Fibroblast of upper back skin (primary cell): ENCODE measurements at regions not wholly inside any gene's neighbourhood (a gene's known extent, or its start where the extent isn't known, plus 50 kb on each side); places are given as distances from the start of the nearest gene placed in this dataset.

Source experiments
- DNase-seq: peaks from one replicate; pipeline ENCODE4 v3.0.0-alpha.2; 2013

GRCh38 chr1:239263801-239264200 lies 122.6 kb upstream of the CHRM3 start:
- DNase-seq = no peak

DNA sequence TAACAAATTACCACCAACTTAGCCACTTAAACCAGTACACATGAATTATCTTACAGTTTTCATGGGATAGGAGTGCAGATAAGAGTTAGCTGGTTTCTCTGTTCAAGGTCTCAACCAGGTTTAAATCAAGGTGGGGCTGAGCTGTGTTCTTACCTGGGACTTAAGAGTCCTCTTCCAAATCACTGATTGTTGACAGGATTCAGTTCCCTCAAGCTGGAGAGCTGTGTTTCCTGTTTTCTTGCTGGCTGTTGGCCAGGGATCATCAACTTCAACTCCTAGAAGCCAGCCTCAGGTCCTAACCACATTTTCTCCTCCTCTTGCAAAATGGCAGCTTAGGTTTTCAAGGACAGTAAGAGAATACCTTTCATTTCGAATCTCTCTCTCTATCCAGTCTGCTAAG lies 123.8 kb upstream of the CHRM3 start:
- DNase-seq = no peak

- DNase-seq = no peak
Observed at GRCh38 chr1:239261521-239261920, 124.8 kb upstream of the CHRM3 start.

GRCh38 chr1:239260842-239261241 lies 125.5 kb upstream of the CHRM3 start:
- no peak for DNase-seq

GRCh38 chr1:239255628-239256160 lies 130.7 kb upstream of the CHRM3 start:
- DNase-seq = no peak

- DNase-seq = no peak
Observed at GRCh38 chr1:239254999-239255398, 131.4 kb upstream of the CHRM3 start.

GRCh38 chr1:239253032-239253431 lies 133.3 kb upstream of the CHRM3 start:
- DNase-seq = no peak

DNA sequence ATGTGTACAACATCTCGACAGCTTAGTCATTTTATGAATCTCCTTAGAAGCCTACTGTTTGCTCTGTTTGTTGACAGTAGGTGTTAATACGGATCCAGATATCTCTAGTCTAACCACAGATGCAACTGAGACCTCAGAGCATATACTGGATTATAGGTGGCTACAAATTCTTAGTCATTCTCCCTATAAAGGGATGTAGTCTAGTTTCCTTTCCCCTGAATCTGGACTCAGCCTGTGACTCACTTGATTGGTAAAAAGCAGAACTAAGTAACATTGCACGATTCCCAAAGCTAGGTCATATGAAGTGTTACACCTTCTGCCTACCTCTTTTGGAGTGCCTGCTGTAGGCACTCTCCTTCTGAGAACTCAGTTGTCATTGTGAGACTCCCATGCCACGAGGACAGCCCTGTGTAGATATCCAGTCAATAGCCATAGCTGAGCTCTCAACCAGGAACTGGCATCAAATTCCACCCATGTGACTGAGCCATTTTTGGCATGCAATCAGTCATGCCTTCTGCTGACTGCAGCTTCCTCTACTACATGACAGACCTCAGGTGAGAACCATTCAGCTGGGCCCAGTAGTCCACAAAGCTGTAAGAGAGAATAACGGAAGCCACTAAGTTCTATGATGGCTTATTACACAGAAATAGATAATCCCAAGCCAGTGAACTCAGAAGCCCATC lies 135.9 kb upstream of the CHRM3 start:
- no peak for DNase-seq

- DNase-seq = no peak
Observed at GRCh38 chr1:239247285-239247684, 139.1 kb upstream of the CHRM3 start.

- DNase-seq = no peak
Observed at GRCh38 chr1:239244084-239244483, 142.3 kb upstream of the CHRM3 start.

GRCh38 chr1:239243006-239243405 lies 143.4 kb upstream of the CHRM3 start:
- no peak for DNase-seq

- DNase-seq = no peak
Observed at GRCh38 chr1:239242404-239242803, 144.0 kb upstream of the CHRM3 start.

GRCh38 chr1:239240736-239241135 lies 145.6 kb upstream of the CHRM3 start:
- no peak for DNase-seq

GRCh38 chr1:239239529-239239928 lies 146.8 kb upstream of the CHRM3 start:
- no peak for DNase-seq

- DNase-seq = no peak
Observed at GRCh38 chr1:239237912-239238311, 148.5 kb upstream of the CHRM3 start.

GRCh38 chr1:239233626-239234025 lies 152.7 kb upstream of the CHRM3 start:
- DNase-seq = no peak

DNA sequence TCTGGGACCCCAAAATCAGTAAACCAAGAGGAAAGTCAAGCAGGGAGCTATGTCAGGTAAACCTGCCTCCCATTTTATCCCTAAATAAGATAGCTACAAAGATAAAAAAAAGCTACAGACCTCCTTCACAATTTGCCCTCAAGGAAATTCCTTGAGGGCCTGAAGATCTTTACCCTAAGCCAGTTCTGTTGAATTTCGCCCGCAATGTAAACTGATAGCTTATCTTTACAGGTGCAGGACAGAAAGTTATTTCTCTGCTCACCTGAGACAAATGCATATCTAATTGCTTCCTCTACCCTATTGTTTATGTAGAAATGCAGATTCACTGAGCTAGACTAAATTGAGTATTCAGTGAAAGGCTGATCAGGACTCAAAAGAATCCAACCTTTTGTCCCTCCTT lies 153.4 kb upstream of the CHRM3 start:
- no peak for DNase-seq

GRCh38 chr1:239228451-239228850 lies 157.9 kb upstream of the CHRM3 start:
- DNase-seq = no peak

- no peak for DNase-seq
Observed at GRCh38 chr1:239225396-239225795, 161.0 kb upstream of the CHRM3 start.

DNA sequence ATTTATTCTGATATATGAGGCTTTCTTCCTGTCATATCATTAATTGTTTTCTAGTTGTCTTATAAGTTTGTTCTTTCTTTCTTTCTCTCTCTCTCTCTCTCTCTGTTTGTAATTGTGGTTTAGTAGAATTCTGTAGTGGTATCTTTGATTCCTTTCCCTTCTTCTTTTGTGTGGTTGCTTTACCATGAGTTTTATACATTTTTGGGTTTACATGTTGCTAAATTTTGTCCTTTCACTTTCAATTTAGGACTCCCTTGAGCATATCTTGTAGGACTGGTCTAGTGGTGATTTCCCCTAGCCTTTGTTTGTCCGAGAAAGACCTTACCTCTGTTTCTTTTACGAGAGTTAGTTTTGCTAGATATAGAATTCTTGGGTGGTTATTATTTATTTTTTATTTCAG lies 162.3 kb upstream of the CHRM3 start:
- DNase-seq = no peak

DNA sequence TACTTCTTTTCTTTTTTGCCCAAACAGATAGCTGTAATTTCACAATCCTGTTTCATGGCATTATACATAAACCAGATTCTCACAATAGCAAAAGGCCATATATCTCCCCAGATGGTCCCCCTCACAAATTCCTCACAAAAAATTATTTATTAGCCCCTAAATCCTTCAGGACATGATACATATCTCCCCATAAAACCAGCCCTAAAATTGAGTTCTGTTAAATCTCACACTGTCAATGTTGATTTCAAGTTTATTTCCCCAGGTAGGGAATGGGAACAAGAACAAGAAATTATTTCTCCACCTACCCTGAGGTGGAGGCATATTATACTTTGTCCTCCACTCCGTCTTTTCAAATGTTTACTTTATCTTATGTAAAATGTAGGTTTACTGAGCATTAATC lies 163.4 kb upstream of the CHRM3 start:
- no peak for DNase-seq

DNA sequence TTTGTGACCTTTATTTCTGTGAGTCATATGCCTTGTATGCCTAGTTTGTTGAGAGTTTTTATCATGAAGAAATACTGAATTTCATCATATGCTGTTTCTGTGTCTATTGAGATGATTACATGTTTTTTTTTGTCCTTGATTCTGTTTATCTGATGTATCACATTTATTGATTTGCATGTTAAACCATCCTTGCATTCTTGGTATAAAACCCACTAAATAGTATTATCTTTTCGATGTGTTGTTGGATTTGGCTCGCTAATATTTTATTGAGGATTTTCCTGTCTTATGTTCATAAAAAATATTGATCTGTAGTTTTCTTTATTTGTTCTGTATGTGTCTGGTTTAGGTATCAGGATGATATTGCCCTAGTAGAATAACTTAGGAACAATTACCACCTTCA lies 164.7 kb upstream of the CHRM3 start:
- no peak for DNase-seq

DNA sequence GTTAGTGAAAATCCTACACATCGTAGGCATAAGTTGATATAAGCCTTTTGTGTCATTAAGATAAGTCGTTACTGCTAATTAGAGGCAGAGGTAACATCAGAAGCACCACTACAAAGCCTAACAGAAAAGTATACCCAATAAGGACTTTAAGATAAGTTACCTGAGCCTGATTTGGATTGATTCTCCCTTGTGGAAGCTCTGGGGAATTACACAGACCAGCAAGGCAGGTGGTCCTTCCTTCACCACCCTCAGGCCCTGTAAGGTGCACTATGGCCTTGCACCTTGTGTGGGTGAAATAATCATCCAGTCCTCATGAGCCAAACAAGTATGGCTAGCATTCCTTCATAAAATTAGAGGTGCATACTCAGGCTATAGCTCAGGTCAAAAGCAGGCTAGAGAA lies 166.7 kb upstream of the CHRM3 start:
- no peak for DNase-seq

GRCh38 chr1:239218301-239218700 lies 168.1 kb upstream of the CHRM3 start:
- DNase-seq = no peak

GRCh38 chr1:239212811-239213220 lies 173.6 kb upstream of the CHRM3 start:
- no peak for DNase-seq
